ENCODE measurements at regions not wholly inside any gene's neighbourhood (a gene's known extent, or its start where the extent isn't known, plus 50 kb on each side); places are given as distances from the start of the nearest gene placed in this dataset.

DNA sequence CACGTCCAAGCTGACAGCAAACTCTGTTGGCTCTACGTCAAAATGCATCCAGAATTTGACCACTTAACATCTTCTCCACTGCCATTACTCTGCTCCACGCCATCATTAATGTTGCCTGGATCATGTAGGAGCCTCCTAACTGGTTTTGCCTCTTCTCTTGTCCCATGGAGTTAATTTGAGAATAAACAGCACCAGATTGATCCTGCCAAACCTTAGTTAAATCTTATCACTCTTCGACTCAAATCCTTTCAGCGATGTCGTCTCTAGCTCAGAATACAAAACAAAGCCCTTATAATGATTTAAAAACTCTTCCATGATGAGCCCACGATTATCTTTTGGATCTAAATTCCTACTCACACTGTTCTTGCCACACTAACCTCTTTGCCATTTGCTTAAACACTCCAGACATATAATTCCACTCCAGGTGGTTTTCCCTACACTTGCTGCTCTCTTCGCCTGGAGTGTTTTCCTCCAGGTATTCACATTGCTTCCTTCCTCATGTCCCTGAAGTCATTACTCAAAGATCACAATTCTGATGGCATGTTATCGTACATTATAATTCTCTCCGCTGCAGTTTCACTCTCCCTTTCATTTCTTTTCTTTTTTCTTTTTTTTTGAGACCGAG is 90.7 kb upstream of the KCNK2 start:
- no peak for TF ChIP-seq POLR2A (IDR thresholded peaks at IDR 0.05)
- TF ChIP-seq, protein P1, sequence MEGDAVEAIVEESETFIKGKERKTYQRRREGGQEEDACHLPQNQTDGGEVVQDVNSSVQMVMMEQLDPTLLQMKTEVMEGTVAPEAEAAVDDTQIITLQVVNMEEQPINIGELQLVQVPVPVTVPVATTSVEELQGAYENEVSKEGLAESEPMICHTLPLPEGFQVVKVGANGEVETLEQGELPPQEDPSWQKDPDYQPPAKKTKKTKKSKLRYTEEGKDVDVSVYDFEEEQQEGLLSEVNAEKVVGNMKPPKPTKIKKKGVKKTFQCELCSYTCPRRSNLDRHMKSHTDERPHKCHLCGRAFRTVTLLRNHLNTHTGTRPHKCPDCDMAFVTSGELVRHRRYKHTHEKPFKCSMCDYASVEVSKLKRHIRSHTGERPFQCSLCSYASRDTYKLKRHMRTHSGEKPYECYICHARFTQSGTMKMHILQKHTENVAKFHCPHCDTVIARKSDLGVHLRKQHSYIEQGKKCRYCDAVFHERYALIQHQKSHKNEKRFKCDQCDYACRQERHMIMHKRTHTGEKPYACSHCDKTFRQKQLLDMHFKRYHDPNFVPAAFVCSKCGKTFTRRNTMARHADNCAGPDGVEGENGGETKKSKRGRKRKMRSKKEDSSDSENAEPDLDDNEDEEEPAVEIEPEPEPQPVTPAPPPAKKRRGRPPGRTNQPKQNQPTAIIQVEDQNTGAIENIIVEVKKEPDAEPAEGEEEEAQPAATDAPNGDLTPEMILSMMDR (IDR thresholded peaks at IDR 0.05) = no peak
